HFFc6 (cell line): ENCODE measurements at regions not wholly inside any gene's neighbourhood (a gene's known extent, or its start where the extent isn't known, plus 50 kb on each side); places are given as distances from the start of the nearest gene placed in this dataset.
"Not testable (repeated sequence)": the region's sequence is repeated elsewhere in the genome, so short reads cannot be mapped to it uniquely, and the experiment has no call there.

Source experiments
- DNase-seq: peaks from one replicate; pipeline ENCODE4 v3.0.0-alpha.2; 2018
- H3K27ac Mint-ChIP-seq: 2 replicates; pipeline ENCODE4 v1.8.0; 2020; ENCODE audit warnings: mild to moderate bottlenecking, mixed read lengths
- H3K27me3 Mint-ChIP-seq: 2 replicates; pipeline ENCODE4 v1.8.0; 2021; ENCODE audit warnings: mild to moderate bottlenecking, moderate library complexity, mixed read lengths; ENCODE audit not compliant: insufficient read depth
- H3K36me3 Mint-ChIP-seq: 2 replicates; pipeline ENCODE4 v1.8.0; 2021; ENCODE audit warnings: low read depth, mixed read lengths
- H3K4me1 Mint-ChIP-seq: 2 replicates; pipeline ENCODE4 v1.8.0; 2020; ENCODE audit warnings: low read depth, mixed read lengths
- H3K4me3 Mint-ChIP-seq: 2 replicates; pipeline ENCODE4 v1.8.0; 2020; ENCODE audit warnings: mild to moderate bottlenecking, moderate library complexity, mixed read lengths
- H3K9me3 Mint-ChIP-seq: 2 replicates; pipeline ENCODE4 v1.8.0; 2020; ENCODE audit warnings: mild to moderate bottlenecking, mixed read lengths
- CTCF ChIP-seq: fragments of 200-600 bp; sonication (generic); IDR thresholded peaks from 2 replicates; pipeline ENCODE4 v1.5.0; 2021; ENCODE audit warnings: antibody characterized with exemption, mild to moderate bottlenecking

GRCh38 chr12:68435816-68436215, 103.7 kb upstream of the MDM1 start:
- Mint-ChIP-seq H3K4me3 (peak overlapping the region; percentile 36; the same call in 1 of the 2 replicates), H3K27ac (peak overlapping the region; percentile 66; the same call in 1 of the 2 replicates), H3K9me3 (peaks cover 9% of the 10 kb centered on the region), H3K36me3 (peaks cover 8% of the 10 kb centered on the region), H3K27me3 (peaks cover 5% of the 10 kb centered on the region), H3K4me1 (peaks cover 37% of the 10 kb centered on the region)
- DNase-seq = peak; percentile 39
- TF ChIP-seq CTCF = no peak

GRCh38 chr12:68438601-68439000, 106.4 kb upstream of the MDM1 start:
- Mint-ChIP-seq H3K27me3 (peaks cover 3% of the 10 kb centered on the region), H3K4me3 (no peak overlapping the region), H3K27ac (no peak overlapping the region), H3K4me1 (peaks cover 28% of the 10 kb centered on the region), H3K9me3 (peaks cover 13% of the 10 kb centered on the region), H3K36me3 (peaks cover 12% of the 10 kb centered on the region)
- DNase-seq = no peak
- TF ChIP-seq CTCF = no peak

GRCh38 chr12:68439368-68440045, 107.3 kb upstream of the MDM1 start:
- Mint-ChIP-seq H3K27ac (peak overlapping the region; percentile 54), H3K36me3 (peaks cover 21% of the 10 kb centered on the region), H3K9me3 (peaks cover 22% of the 10 kb centered on the region), H3K4me3 (no peak overlapping the region), H3K4me1 (peaks cover 28% of the 10 kb centered on the region), H3K27me3 (peaks cover 1% of the 10 kb centered on the region; the same call in 1 of the 2 replicates)
- DNase-seq = no peak
- TF ChIP-seq CTCF = no peak

GRCh38 chr12:68440068-68440581, 108.0 kb upstream of the MDM1 start:
- Mint-ChIP-seq H3K9me3 (peaks cover 25% of the 10 kb centered on the region), H3K27me3 (peaks cover 5% of the 10 kb centered on the region; the same call in 1 of the 2 replicates), H3K27ac (peak overlapping the region; percentile 54), H3K4me3 (no peak overlapping the region), H3K4me1 (peaks cover 28% of the 10 kb centered on the region), H3K36me3 (peaks cover 22% of the 10 kb centered on the region)
- TF ChIP-seq CTCF = no peak
- peak; percentile 22 for DNase-seq

- peaks cover 20% of the 10 kb centered on the region for H3K9me3 Mint-ChIP-seq
- H3K4me3 Mint-ChIP-seq = no peak overlapping the region
- H3K36me3 Mint-ChIP-seq = peaks cover 17% of the 10 kb centered on the region
- no peak for TF ChIP-seq CTCF
- DNase-seq = no peak
- no peak overlapping the region for H3K27ac Mint-ChIP-seq
- H3K27me3 Mint-ChIP-seq = peaks cover 5% of the 10 kb centered on the region; the same call in 1 of the 2 replicates
- H3K4me1 Mint-ChIP-seq = peaks cover 18% of the 10 kb centered on the region
Measured at GRCh38 chr12:68441167-68441566, 109.0 kb upstream of the MDM1 start.

GRCh38 chr12:68442353-68442972, 110.3 kb upstream of the MDM1 start:
- peaks cover 17% of the 10 kb centered on the region for H3K36me3 Mint-ChIP-seq
- peaks cover 14% of the 10 kb centered on the region for H3K4me1 Mint-ChIP-seq

GRCh38 chr12:68443695-68444094, 111.5 kb upstream of the MDM1 start:
- H3K4me3 Mint-ChIP-seq, DNase-seq, H3K27me3 Mint-ChIP-seq, H3K27ac Mint-ChIP-seq: not testable (repeated sequence)
- peaks cover 17% of the 10 kb centered on the region for H3K36me3 Mint-ChIP-seq
- peaks cover 14% of the 10 kb centered on the region for H3K4me1 Mint-ChIP-seq
- peaks cover 20% of the 10 kb centered on the region for H3K9me3 Mint-ChIP-seq

More at GRCh38 chr12:68442353-68442972, 110.3 kb upstream of the MDM1 start:
- peaks cover 20% of the 10 kb centered on the region for H3K9me3 Mint-ChIP-seq
- not testable (repeated sequence) for H3K4me3 Mint-ChIP-seq, DNase-seq, H3K27me3 Mint-ChIP-seq, H3K27ac Mint-ChIP-seq
